SK-N-SH (cell line): ENCODE measurements at regions not wholly inside any gene's neighbourhood (a gene's known extent, or its start where the extent isn't known, plus 50 kb on each side); places are given as distances from the start of the nearest gene placed in this dataset.

Experiments used
- CTCF ChIA-PET: fragments of 300-600, 350-600 bp; formaldehyde crosslinking; extraction: SDS; loops from one replicate; lab custom pipeline; 2021; lab: Yijun Ruan, JAX
- POLR2A ChIA-PET: fragments of 350-600 bp; sonication (Branson Sonifier 250); formaldehyde crosslinking; extraction: SDS; loops from one replicate; lab custom pipeline; 2020; ENCODE audit warnings: antibody characterized with exemption, inconsistent platforms; lab: Yijun Ruan, JAX
- DNase-seq: peaks from one replicate; pipeline ENCODE4 v3.0.0; 2012
- H2AFZ ChIP-seq: fragments of 200-600 bp; sonication (generic); 2 replicates; pipeline ENCODE4 v1.8.1; 2016; ENCODE audit warnings: antibody characterized with exemption, mild to moderate bottlenecking, low read depth
- H3F3A ChIP-seq: fragments of 200-600 bp; sonication (generic); replicated peaks from 2 replicates; pipeline ENCODE3; 2016; ENCODE audit warnings: antibody characterized with exemption, mild to moderate bottlenecking; ENCODE audit not compliant: insufficient read depth
- H3K27ac ChIP-seq, 2 experiments: fragments of 200-500 bp in 1 of 2; fragments of 200-600 bp in 1 of 2; sonication (Bioruptor generic) in 1 of 2; sonication (generic), shearing (Covaris generic) in 1 of 2; 2 replicates each; pipeline versions ENCODE4 v1.5.1 to v1.6.1; 2014 to 2016; ENCODE audit warnings: low read depth in 2 of 2, inconsistent platforms in 1 of 2, low read length in 1 of 2, mild to moderate bottlenecking in 1 of 2, mixed read lengths in 1 of 2
- H3K27me3 ChIP-seq: fragments of 200-600 bp; sonication (generic), shearing (Covaris generic); 2 replicates; pipeline ENCODE4 v1.6.1; 2016; ENCODE audit warnings: mixed run types; ENCODE audit not compliant: insufficient read depth
- H3K36me3 ChIP-seq, 2 experiments: fragments of 200-500 bp in 1 of 2; fragments of 200-600 bp in 1 of 2; sonication (Bioruptor generic) in 1 of 2; sonication (generic) in 1 of 2; replicated peaks in 1 of 2; 2 replicates each; pipeline versions ENCODE3 to v1.5.1; 2014 to 2016; ENCODE audit warnings: low read length in 1 of 2, mild to moderate bottlenecking in 1 of 2; ENCODE audit not compliant: insufficient read depth in 2 of 2, control insufficient read depth in 1 of 2
- H3K4me1 ChIP-seq, 2 experiments: fragments of 200-500 bp in 1 of 2; fragments of 200-600 bp in 1 of 2; sonication (Bioruptor generic) in 1 of 2; sonication (generic), shearing (Covaris generic) in 1 of 2; 2 replicates each; pipeline versions ENCODE4 v1.5.1 to v1.6.1; 2014 to 2016; ENCODE audit warnings: low read depth in 1 of 2, low read length in 1 of 2, mixed run types in 1 of 2; ENCODE audit not compliant: insufficient read depth in 2 of 2, control insufficient read depth in 1 of 2
- H3K4me2 ChIP-seq: fragments of 200-600 bp; sonication (generic), shearing (Covaris generic); 2 replicates; pipeline ENCODE4 v1.6.1; 2017; ENCODE audit warnings: mixed run types
- H3K4me3 ChIP-seq, 2 experiments: fragments of 200-500 bp in 1 of 2; fragments of 200-600 bp in 1 of 2; sonication (Bioruptor generic) in 1 of 2; sonication (generic), shearing (Covaris generic) in 1 of 2; 2 replicates each; pipeline versions ENCODE4 v1.5.1 to v1.8.1; 2014 to 2016; ENCODE audit warnings: low read depth in 2 of 2, inconsistent platforms in 1 of 2, low read length in 1 of 2, mild to moderate bottlenecking in 1 of 2, mixed read lengths in 1 of 2, moderate library complexity in 1 of 2
- H3K79me2 ChIP-seq: fragments of 200-600 bp; sonication (generic); 2 replicates; pipeline ENCODE4 v1.8.1; 2017; ENCODE audit warnings: mild to moderate bottlenecking; ENCODE audit not compliant: insufficient read depth
- H3K9ac ChIP-seq: fragments of 200-600 bp; sonication (generic); 2 replicates; pipeline ENCODE4 v1.6.1; 2017; ENCODE audit warnings: mixed run types
- H3K9me2 ChIP-seq: fragments of 200-600 bp; sonication (generic); 2 replicates; pipeline ENCODE4 v1.6.1; 2017; ENCODE audit warnings: mixed run types
- H3K9me3 ChIP-seq: fragments of 200-600 bp; sonication (generic); 2 replicates; pipeline ENCODE4 v1.6.1; 2017; ENCODE audit warnings: mixed run types, mild to moderate bottlenecking, moderate library complexity
- H4K20me1 ChIP-seq: fragments of 200-600 bp; sonication (generic); 2 replicates; pipeline ENCODE4 v1.6.1; 2017; ENCODE audit warnings: mild to moderate bottlenecking, mixed run types; ENCODE audit not compliant: insufficient read depth
- CHD2 ChIP-seq: fragments of 150-350 bp; IDR thresholded peaks from 2 replicates; pipeline ENCODE4 v1.6.1; 2018; ENCODE audit warnings: low read length; ENCODE audit not compliant: partially characterized antibody
- ELF1 ChIP-seq: IDR thresholded peaks from 2 replicates; pipeline ENCODE4 v1.4.0; 2012
- EP300 ChIP-seq, 2 experiments: IDR thresholded peaks; 2 replicates each; pipeline versions ENCODE4 v1.4.0 to v1.6.1; 2012; ENCODE audit warnings: borderline replicate concordance in 1 of 2, low read depth in 1 of 2, low read length in 1 of 2
- EZH2phosphoT487 ChIP-seq: fragments of 200-600 bp; sonication (generic); IDR thresholded peaks from 2 replicates; pipeline ENCODE4 v1.6.1; 2017; ENCODE audit warnings: low read depth, mixed run types, mild to moderate bottlenecking, antibody characterized with exemption, moderate library complexity, borderline replicate concordance
- FOSL2 ChIP-seq: IDR thresholded peaks from 2 replicates; pipeline ENCODE4 v1.4.0; 2012; ENCODE audit warnings: low read depth, mild to moderate bottlenecking, moderate library complexity, borderline replicate concordance
- FOXJ3 ChIP-seq: sonication (generic); formaldehyde crosslinking; IDR thresholded peaks from 2 replicates; pipeline ENCODE4 v1.5.1; 2020; ENCODE audit warnings: mild to moderate bottlenecking, missing genetic modification reagents
- GABPA ChIP-seq: IDR thresholded peaks from 2 replicates; pipeline ENCODE4 v1.4.0; 2012; ENCODE audit warnings: low read depth, mild to moderate bottlenecking
- GATA2 ChIP-seq: sonication (generic); formaldehyde crosslinking; IDR thresholded peaks from 2 replicates; pipeline ENCODE4 v1.5.0; 2020; ENCODE audit warnings: mild to moderate bottlenecking, missing genetic modification reagents
- IRF3 ChIP-seq: fragments of 150-350 bp; IDR thresholded peaks from 2 replicates; pipeline ENCODE4 v1.6.1; 2016; ENCODE audit warnings: mild to moderate bottlenecking, low read depth, low read length
- JUND ChIP-seq: IDR thresholded peaks from 2 replicates; pipeline ENCODE4 v1.4.0; 2012
- MAX ChIP-seq: IDR thresholded peaks from 2 replicates; pipeline ENCODE4 v1.4.0; 2012; ENCODE audit warnings: low read depth
- MEF2A ChIP-seq: IDR thresholded peaks from 2 replicates; pipeline ENCODE4 v1.4.0; 2012; ENCODE audit warnings: low read depth, borderline replicate concordance
- MXI1 ChIP-seq: IDR thresholded peaks from 2 replicates; pipeline ENCODE4 v1.6.1; 2012; ENCODE audit warnings: mild to moderate bottlenecking, low read depth, low read length, improper control_type of control experiment
- NRF1 ChIP-seq: IDR thresholded peaks from 2 replicates; pipeline ENCODE4 v1.6.1; 2012; ENCODE audit warnings: low read depth, mild to moderate bottlenecking, low read length
- PBX3 ChIP-seq: IDR thresholded peaks from 2 replicates; pipeline ENCODE4; 2012
- RCOR1 ChIP-seq: fragments of 150-350 bp; IDR thresholded peaks from 2 replicates; pipeline ENCODE4 v1.6.1; 2017; ENCODE audit warnings: antibody characterized with exemption, low read length
- SIN3A ChIP-seq: IDR thresholded peaks from 2 replicates; pipeline ENCODE4 v1.6.1; 2012; ENCODE audit warnings: low read depth, mild to moderate bottlenecking, low read length, moderate library complexity, borderline replicate concordance
- TCF12 ChIP-seq: IDR thresholded peaks from 2 replicates; pipeline ENCODE4 v1.4.0; 2012
- TEAD4 ChIP-seq: IDR thresholded peaks from 2 replicates; pipeline ENCODE4 v1.4.0; 2012; ENCODE audit warnings: mild to moderate bottlenecking, borderline replicate concordance; ENCODE audit not compliant: insufficient read depth
- YY1 ChIP-seq: IDR thresholded peaks from 2 replicates; pipeline ENCODE4 v1.4.0; 2012; ENCODE audit warnings: low read depth, mild to moderate bottlenecking
- ZBTB33 ChIP-seq: IDR thresholded peaks from 2 replicates; pipeline ENCODE4 v1.4.0; 2012; ENCODE audit warnings: low read depth, borderline replicate concordance
- WGBS: methylation state at CpG from one replicate; pipeline ENCODE4 v1.1.6; 2017; ENCODE audit warnings: low lambda C conversion rate; 5-methylcytosine and 5-hydroxymethylcytosine counted together
- TF ChIP-seq, protein P1 (sequence below): IDR thresholded peaks from 2 replicates; pipeline ENCODE4 v1.4.0; 2012; ENCODE audit warnings: low read depth, borderline replicate concordance

- POLR2A ChIA-PET = no interaction called here
- no peak overlapping the region for H2AFZ ChIP-seq
- no peak overlapping the region for H3K27ac ChIP-seq
- DNase-seq = no peak
- H4K20me1 ChIP-seq = no peaks in the 10 kb centered on the region
- no peaks in the 10 kb centered on the region for H3K36me3 ChIP-seq
- no peaks in the 10 kb centered on the region; a peak in 1 of 4 replicates for H3K4me1 ChIP-seq
- H3F3A ChIP-seq = no peaks in the 10 kb centered on the region
- TF ChIP-seq TCF12 = no peak
- no peak for TF ChIP-seq MAX
- TF ChIP-seq EP300 (IDR thresholded peaks at IDR 0.05; ENCODE audit: borderline replicate concordance in 1 of 2, low read depth in 1 of 2, low read length in 1 of 2) = no peak
- TF ChIP-seq ELF1 = no peak
- no peak for TF ChIP-seq FOXJ3 (CRISPR knock-in tag)
- no peak for TF ChIP-seq PBX3
- TF ChIP-seq, all 33 proteins: peak for 0
- Histone ChIP-seq H3K27me3 (no peaks in the 10 kb centered on the region), H3K79me2 (no peaks in the 10 kb centered on the region), H3K9ac (no peak overlapping the region), H3K4me2 (no peak overlapping the region), H3K9me2 (no peaks in the 10 kb centered on the region), H3K9me3 (peaks cover 8% of the 10 kb centered on the region; the same call in 1 of the 2 replicates), H3K4me3 (no peak overlapping the region)
- CTCF ChIA-PET = interaction anchor here (0.8 to 1.0 kb wide), 2 partner anchors 9 to 28 kb away, joined by 3 read pairs; no protein-coding TSS in a partner anchor
- WGBS = 23% methylated on average over 2 of the region's 2 CpGs
Observed at GRCh38 chr2:21480162-21480561, 356.4 kb downstream of the TDRD15 start.

DNA sequence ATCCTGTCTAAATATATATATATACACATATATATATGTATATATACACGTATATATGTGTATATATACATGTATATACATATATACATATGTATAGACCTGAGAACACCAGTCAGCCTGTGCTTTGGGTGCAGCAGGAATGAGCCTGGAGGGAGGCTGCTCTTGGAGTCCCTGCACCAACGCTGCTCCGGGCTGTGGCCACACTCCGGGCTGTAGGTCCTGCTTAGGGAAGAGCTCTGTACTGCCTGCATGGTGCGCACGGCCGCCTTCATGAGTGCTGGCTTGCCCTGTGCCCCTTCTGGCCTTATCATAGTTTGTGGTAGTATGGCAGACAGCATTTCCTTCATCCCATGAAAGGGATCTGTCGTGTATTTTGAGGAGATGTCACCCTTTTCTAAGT is 360.9 kb downstream of the TDRD15 start:
- Histone ChIP-seq H3K4me1 (no peaks in the 10 kb centered on the region; a peak in 1 of 4 replicates), H3K36me3 (no peaks in the 10 kb centered on the region), H4K20me1 (no peaks in the 10 kb centered on the region), H3K27me3 (no peaks in the 10 kb centered on the region), H2AFZ (no peak overlapping the region), H3K9me3 (peaks cover 5% of the 10 kb centered on the region), H3F3A (no peaks in the 10 kb centered on the region), H3K79me2 (no peaks in the 10 kb centered on the region), H3K9ac (no peak overlapping the region), H3K9me2 (no peaks in the 10 kb centered on the region), H3K4me3 (no peak overlapping the region), H3K4me2 (no peak overlapping the region), H3K27ac (no peak overlapping the region)
- POLR2A ChIA-PET = no interaction called here
- CTCF ChIA-PET = no interaction called here
- no peak for DNase-seq
- 38% methylated on average over 8 of the region's 8 CpGs for WGBS
- TF ChIP-seq SIN3A (no peak), TCF12 (no peak), EZH2phosphoT487 (no peak), JUND (no peak), GABPA (no peak), ZBTB33 (no peak), GATA2 (CRISPR knock-in tag) (no peak), YY1 (no peak), PBX3 (no peak), MEF2A (no peak), MXI1 (no peak), IRF3 (no peak), TEAD4 (no peak), RCOR1 (no peak), FOSL2 (no peak), EP300 (IDR thresholded peaks at IDR 0.05; ENCODE audit: borderline replicate concordance in 1 of 2, low read depth in 1 of 2, low read length in 1 of 2) (no peak), NRF1 (no peak), CHD2 (no peak)
- TF ChIP-seq, protein P1, sequence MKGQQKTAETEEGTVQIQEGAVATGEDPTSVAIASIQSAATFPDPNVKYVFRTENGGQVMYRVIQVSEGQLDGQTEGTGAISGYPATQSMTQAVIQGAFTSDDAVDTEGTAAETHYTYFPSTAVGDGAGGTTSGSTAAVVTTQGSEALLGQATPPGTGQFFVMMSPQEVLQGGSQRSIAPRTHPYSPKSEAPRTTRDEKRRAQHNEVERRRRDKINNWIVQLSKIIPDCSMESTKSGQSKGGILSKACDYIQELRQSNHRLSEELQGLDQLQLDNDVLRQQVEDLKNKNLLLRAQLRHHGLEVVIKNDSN = no peak
